ENCODE measurements at regions not wholly inside any gene's neighbourhood (a gene's known extent, or its start where the extent isn't known, plus 50 kb on each side); places are given as distances from the start of the nearest gene placed in this dataset.

- in situ Hi-C loops (cut with MboI; ENCODE audit: low sequenced_read_pairs, unreplicated experiment): no loop called here
- no peak for TF ChIP-seq CTCF (IDR thresholded peaks at IDR 0.05; ENCODE audit: borderline replicate concordance, control extremely low read depth, extremely low read depth, insufficient read depth, missing control alignments)
- DNase-seq (ENCODE audit: low spot score): no peak
These were observed 378.2 kb upstream of the ZMIZ1 start for GRCh38 chr10:78690354-78691111.

GRCh38 chr10:78691301-78692030, 377.3 kb upstream of the ZMIZ1 start:
- TF ChIP-seq CTCF (IDR thresholded peaks at IDR 0.05; ENCODE audit: borderline replicate concordance, control extremely low read depth, extremely low read depth, insufficient read depth, missing control alignments): no peak
- no peak for DNase-seq (ENCODE audit: low spot score)
- in situ Hi-C loops (cut with MboI; ENCODE audit: low sequenced_read_pairs, unreplicated experiment): no loop called here

- in situ Hi-C loops (cut with MboI; ENCODE audit: low sequenced_read_pairs, unreplicated experiment): no loop called here
- DNase-seq (ENCODE audit: low spot score): no peak
- no peak for TF ChIP-seq CTCF (IDR thresholded peaks at IDR 0.05; ENCODE audit: borderline replicate concordance, control extremely low read depth, extremely low read depth, insufficient read depth, missing control alignments)
These were observed 376.7 kb upstream of the ZMIZ1 start for GRCh38 chr10:78692071-78692470.

- DNase-seq (ENCODE audit: low spot score): no peak
- in situ Hi-C loops (cut with MboI; ENCODE audit: low sequenced_read_pairs, unreplicated experiment): no loop called here
- TF ChIP-seq CTCF (IDR thresholded peaks at IDR 0.05; ENCODE audit: borderline replicate concordance, control extremely low read depth, extremely low read depth, insufficient read depth, missing control alignments): no peak
These were observed 372.9 kb upstream of the ZMIZ1 start for GRCh38 chr10:78695846-78696245.

- no peak for TF ChIP-seq CTCF (IDR thresholded peaks at IDR 0.05; ENCODE audit: borderline replicate concordance, control extremely low read depth, extremely low read depth, insufficient read depth, missing control alignments)
- no peak for DNase-seq (ENCODE audit: low spot score)
- in situ Hi-C loops (cut with MboI; ENCODE audit: low sequenced_read_pairs, unreplicated experiment): no loop called here
These were observed 371.9 kb upstream of the ZMIZ1 start for GRCh38 chr10:78696791-78697395.

GRCh38 chr10:78699971-78700370, 368.8 kb upstream of the ZMIZ1 start:
- DNase-seq (ENCODE audit: low spot score): no peak
- in situ Hi-C loops (cut with MboI; ENCODE audit: low sequenced_read_pairs, unreplicated experiment): no loop called here
- TF ChIP-seq CTCF (IDR thresholded peaks at IDR 0.05; ENCODE audit: borderline replicate concordance, control extremely low read depth, extremely low read depth, insufficient read depth, missing control alignments): no peak

All from GM13976 (cell line).